Loucy (cell line): ENCODE measurements at regions not wholly inside any gene's neighbourhood (a gene's known extent, or its start where the extent isn't known, plus 50 kb on each side); places are given as distances from the start of the nearest gene placed in this dataset.

Experiments
- H2AFZ ChIP-seq: fragments of 200-600 bp; sonication (generic); 2 replicates; pipeline ENCODE4 v1.6.0; 2016; ENCODE audit warnings: antibody characterized with exemption, mild to moderate bottlenecking, low read length, moderate library complexity
- H3F3A ChIP-seq: fragments of 200-600 bp; 2 replicates; pipeline ENCODE4 v1.6.0; 2016; ENCODE audit warnings: antibody characterized with exemption, low read depth, mild to moderate bottlenecking
- H3K27me3 ChIP-seq: fragments of 200-600 bp; sonication (generic); 2 replicates; pipeline ENCODE4 v1.6.1; 2014; ENCODE audit warnings: low read length, mild to moderate bottlenecking; ENCODE audit not compliant: insufficient read depth, poor library complexity, severe bottlenecking
- H3K36me3 ChIP-seq: fragments of 200-600 bp; sonication (generic); 2 replicates; pipeline ENCODE4 v1.6.1; 2016; ENCODE audit warnings: low read length; ENCODE audit not compliant: insufficient read depth
- H3K4me1 ChIP-seq: fragments of 200-600 bp; sonication (generic); 2 replicates; pipeline ENCODE4 v1.5.1; 2014; ENCODE audit warnings: low read length, mild to moderate bottlenecking; ENCODE audit not compliant: insufficient read depth, poor library complexity, severe bottlenecking
- H3K4me2 ChIP-seq: fragments of 200-600 bp; sonication (generic); 2 replicates; pipeline ENCODE4 v1.6.0; 2014; ENCODE audit warnings: antibody characterized with exemption, low read length, low read depth, mild to moderate bottlenecking; ENCODE audit not compliant: poor library complexity, severe bottlenecking
- H3K4me3 ChIP-seq: fragments of 200-600 bp; sonication (generic); 2 replicates; pipeline ENCODE4 v1.5.1; 2014; ENCODE audit warnings: low read length, mild to moderate bottlenecking, mixed read lengths; ENCODE audit not compliant: poor library complexity, severe bottlenecking
- H3K79me2 ChIP-seq: fragments of 200-600 bp; sonication (generic); 2 replicates; pipeline ENCODE4 v1.6.1; 2014; ENCODE audit warnings: low read length; ENCODE audit not compliant: insufficient read depth
- H3K9ac ChIP-seq: fragments of 200-600 bp; sonication (generic); 2 replicates; pipeline ENCODE4 v1.6.0; 2014; ENCODE audit warnings: mild to moderate bottlenecking, low read depth, low read length, moderate library complexity; ENCODE audit not compliant: poor library complexity, severe bottlenecking
- H3K9me2 ChIP-seq: fragments of 200-600 bp; sonication (generic); replicated peaks from 2 replicates; pipeline ENCODE4 v1.6.1; 2016; ENCODE audit warnings: low read depth, low read length, mixed read lengths
- H3K9me3 ChIP-seq: fragments of 200-600 bp; sonication (generic); 2 replicates; pipeline ENCODE4 v1.6.1; 2014; ENCODE audit warnings: mild to moderate bottlenecking, antibody characterized with exemption, low read length, low read depth; ENCODE audit not compliant: insufficient read depth
- H4K20me1 ChIP-seq: fragments of 200-600 bp; sonication (generic); 2 replicates; pipeline ENCODE4 v1.6.0; 2014; ENCODE audit warnings: antibody characterized with exemption, low read length, mild to moderate bottlenecking; ENCODE audit not compliant: insufficient read depth, poor library complexity, severe bottlenecking
- CTCF ChIP-seq: fragments of 200-600 bp; sonication (generic); conservative IDR thresholded peaks from 2 replicates; pipeline ENCODE4 v1.5.1; 2014; ENCODE audit warnings: mild to moderate bottlenecking, antibody characterized with exemption, low read length
- EZH2phosphoT487 ChIP-seq: fragments of 200-600 bp; IDR thresholded peaks from 2 replicates; pipeline ENCODE4 v1.6.1; 2018; ENCODE audit warnings: antibody characterized with exemption, mild to moderate bottlenecking, moderate library complexity, borderline replicate concordance

- Histone ChIP-seq H3F3A (no peaks in the 10 kb centered on the region), H4K20me1 (no peaks in the 10 kb centered on the region), H3K4me1 (no peaks in the 10 kb centered on the region), H3K27me3 (no peaks in the 10 kb centered on the region), H3K79me2 (no peaks in the 10 kb centered on the region), H3K9ac (no peak overlapping the region), H2AFZ (peak overlapping the region; percentile 81), H3K9me3 (no peaks in the 10 kb centered on the region), H3K9me2 (no peaks in the 10 kb centered on the region), H3K36me3 (no peaks in the 10 kb centered on the region), H3K4me2 (peak overlapping the region; percentile 62), H3K4me3 (peak overlapping the region; percentile 49)
- TF ChIP-seq EZH2phosphoT487: no peak
- TF ChIP-seq CTCF: peak; percentile 94
These were observed 368.4 kb upstream of the CCNH start for GRCh38 chr5:87780831-87781760.

- no peak overlapping the region for H3K4me2 ChIP-seq
- H3K79me2 ChIP-seq: no peaks in the 10 kb centered on the region
- H4K20me1 ChIP-seq: no peaks in the 10 kb centered on the region
- H3K9me2 ChIP-seq: no peaks in the 10 kb centered on the region
- no peaks in the 10 kb centered on the region for H3K36me3 ChIP-seq
- no peaks in the 10 kb centered on the region for H3K9me3 ChIP-seq
- H3F3A ChIP-seq: no peaks in the 10 kb centered on the region
- H3K4me1 ChIP-seq: no peaks in the 10 kb centered on the region
- no peaks in the 10 kb centered on the region for H3K27me3 ChIP-seq
- no peak overlapping the region for H3K9ac ChIP-seq
- no peak for TF ChIP-seq EZH2phosphoT487
- no peak for TF ChIP-seq CTCF
- no peak overlapping the region for H2AFZ ChIP-seq
- no peak overlapping the region for H3K4me3 ChIP-seq
These were observed 366.1 kb upstream of the CCNH start for GRCh38 chr5:87778876-87779275.

- Histone ChIP-seq H3K36me3 (no peaks in the 10 kb centered on the region), H3K4me1 (no peaks in the 10 kb centered on the region), H3K9me3 (no peaks in the 10 kb centered on the region), H3K9ac (no peak overlapping the region), H3F3A (no peaks in the 10 kb centered on the region), H3K79me2 (no peaks in the 10 kb centered on the region), H3K27me3 (no peaks in the 10 kb centered on the region), H3K4me3 (no peak overlapping the region), H3K4me2 (no peak overlapping the region), H3K9me2 (no peaks in the 10 kb centered on the region), H4K20me1 (no peaks in the 10 kb centered on the region), H2AFZ (no peak overlapping the region)
- TF ChIP-seq CTCF (no peak), EZH2phosphoT487 (no peak)
These were observed 365.1 kb upstream of the CCNH start for GRCh38 chr5:87777877-87778276.
